Lower lobe of right lung (tissue), 2 donors: ENCODE measurements at regions not wholly inside any gene's neighbourhood (a gene's known extent, or its start where the extent isn't known, plus 50 kb on each side); places are given as distances from the start of the nearest gene placed in this dataset.
"Not testable (repeated sequence)": the region's sequence is repeated elsewhere in the genome, so short reads cannot be mapped to it uniquely, and the experiment has no call there.

Experiments
- ATAC-seq, 2 donors: fragments of 200-7000 bp; cut with Tn5 transposase; one replicate each; pipeline ENCODE4 v1.9.1; 2020 to 2022; ENCODE audit warnings: mild to moderate bottlenecking in 2 of 2, moderate library complexity in 2 of 2
- DNase-seq: peaks from one replicate; pipeline ENCODE4 v3.0.0-alpha.2; 2020
- H3K27ac ChIP-seq: fragments of 200-600 bp; one replicate; pipeline ENCODE4 v1.8.0; 2022
- H3K27me3 ChIP-seq: fragments of 200-600 bp; one replicate; pipeline ENCODE4 v1.8.0; 2022; ENCODE audit warnings: low read depth
- H3K36me3 ChIP-seq: fragments of 200-600 bp; one replicate; pipeline ENCODE4 v1.8.0; 2022; ENCODE audit warnings: mild to moderate bottlenecking
- H3K4me1 ChIP-seq: fragments of 200-600 bp; one replicate; pipeline ENCODE4 v1.8.0; 2022
- H3K4me3 ChIP-seq: fragments of 200-600 bp; one replicate; pipeline ENCODE4 v1.8.0; 2022; ENCODE audit warnings: mild to moderate bottlenecking
- H3K9me3 ChIP-seq: fragments of 200-600 bp; one replicate; pipeline ENCODE4 v1.8.0; 2022
- CTCF ChIP-seq: fragments of 200-600 bp; IDR thresholded peaks from one replicate; pipeline ENCODE4 v1.8.0; 2022; ENCODE audit warnings: antibody characterized with exemption, mild to moderate bottlenecking
- intact Hi-C: fragments of 100-400 bp; cut with DNase I; formaldehyde crosslinking; loops from one replicate; pipeline ENCODE4 v1.11.0; 2022
- donor health status: DM: no; HTN: yes; CAD: no; lungs with severe emphysema.

GRCh38 chr12:74391283-74391682 is 146.4 kb upstream of the ATXN7L3B start:
- intact Hi-C loops: no loop called here
- TF ChIP-seq CTCF: no peak
- no peaks in the 10 kb centered on the region for H3K4me1 ChIP-seq
- no peak overlapping the region for H3K27ac ChIP-seq
- H3K36me3 ChIP-seq: no peaks in the 10 kb centered on the region
- H3K4me3 ChIP-seq: no peak overlapping the region
- DNase-seq: no peak
- H3K9me3 ChIP-seq: peaks cover 3% of the 10 kb centered on the region
- ATAC-seq: no peak
- H3K27me3 ChIP-seq: no peaks in the 10 kb centered on the region

GRCh38 chr12:74393272-74393671 is 144.4 kb upstream of the ATXN7L3B start:
- DNase-seq (no peak), ATAC-seq (no peak)
- TF ChIP-seq CTCF: no peak
- no peaks in the 10 kb centered on the region for H3K27me3 ChIP-seq
- intact Hi-C loops: no loop called here
- no peak overlapping the region for H3K27ac ChIP-seq
- no peaks in the 10 kb centered on the region for H3K4me1 ChIP-seq
- peaks cover 3% of the 10 kb centered on the region for H3K9me3 ChIP-seq
- H3K36me3 ChIP-seq: no peaks in the 10 kb centered on the region
- H3K4me3 ChIP-seq: no peak overlapping the region

- ATAC-seq: no peak
- Histone ChIP-seq H3K27me3 (no peaks in the 10 kb centered on the region), H3K4me3 (no peak overlapping the region), H3K27ac (no peak overlapping the region), H3K9me3 (peaks cover 3% of the 10 kb centered on the region), H3K36me3 (no peaks in the 10 kb centered on the region), H3K4me1 (no peaks in the 10 kb centered on the region)
- intact Hi-C loops: no loop called here
- TF ChIP-seq CTCF: no peak
- DNase-seq: no peak
These were observed 143.0 kb upstream of the ATXN7L3B start for GRCh38 chr12:74394647-74395046.

- Histone ChIP-seq H3K36me3 (no peaks in the 10 kb centered on the region), H3K4me1 (no peaks in the 10 kb centered on the region), H3K9me3 (no peaks in the 10 kb centered on the region), H3K4me3 (no peak overlapping the region), H3K27ac (no peak overlapping the region), H3K27me3 (no peaks in the 10 kb centered on the region)
- ATAC-seq (no peak), DNase-seq (no peak)
- intact Hi-C loops: no loop called here
- no peak for TF ChIP-seq CTCF
These were observed 136.6 kb upstream of the ATXN7L3B start for GRCh38 chr12:74401035-74401434.

GRCh38 chr12:74401966-74402365 is 135.7 kb upstream of the ATXN7L3B start:
- no peaks in the 10 kb centered on the region for H3K27me3 ChIP-seq
- H3K36me3 ChIP-seq: no peaks in the 10 kb centered on the region
- no peaks in the 10 kb centered on the region for H3K4me1 ChIP-seq
- no peak for TF ChIP-seq CTCF
- H3K4me3 ChIP-seq: no peak overlapping the region
- H3K9me3 ChIP-seq: no peaks in the 10 kb centered on the region
- intact Hi-C loops: no loop called here
- DNase-seq: no peak
- ATAC-seq: no peak
- H3K27ac ChIP-seq: no peak overlapping the region

- H3K27me3 ChIP-seq, H3K4me1 ChIP-seq, ATAC-seq, intact Hi-C loops, H3K36me3 ChIP-seq, DNase-seq, H3K9me3 ChIP-seq, H3K27ac ChIP-seq, H3K4me3 ChIP-seq: not testable (repeated sequence)
These were observed 134.5 kb upstream of the ATXN7L3B start for GRCh38 chr12:74403221-74403470.
